GM12891 (cell line): ENCODE measurements at regions not wholly inside any gene's neighbourhood (a gene's known extent, or its start where the extent isn't known, plus 50 kb on each side); places are given as distances from the start of the nearest gene placed in this dataset.

Experiments
- POLR2A ChIP-seq: IDR thresholded peaks from 2 replicates; pipeline ENCODE4 v1.6.1; 2011; ENCODE audit warnings: low read depth, low read length, control low read depth
- POLR2AphosphoS5 ChIP-seq: IDR thresholded peaks from 2 replicates; pipeline ENCODE4 v1.6.1; 2011; ENCODE audit warnings: low read depth, low read length, control low read depth
- TAF1 ChIP-seq: IDR thresholded peaks from 2 replicates; pipeline ENCODE4 v1.6.1; 2011; ENCODE audit warnings: low read depth, low read length, control low read depth

- TF ChIP-seq POLR2A (no peak), POLR2AphosphoS5 (no peak), TAF1 (no peak)
These were observed 163.6 kb upstream of the TBX3 start for GRCh38 chr12:114847441-114848035.
